ENCODE measurements at regions not wholly inside any gene's neighbourhood (a gene's known extent, or its start where the extent isn't known, plus 50 kb on each side); places are given as distances from the start of the nearest gene placed in this dataset.

- no peak for TF ChIP-seq POLR2A (IDR thresholded peaks at IDR 0.05)
- no peak for TF ChIP-seq CTCF (IDR thresholded peaks at IDR 0.05)
Measured at GRCh38 chr4:23278845-23279244, 586.1 kb downstream of the GBA3 start.
